NB4 (cell line): ENCODE measurements at regions not wholly inside any gene's neighbourhood (a gene's known extent, or its start where the extent isn't known, plus 50 kb on each side); places are given as distances from the start of the nearest gene placed in this dataset.

Experiments used
- DNase-seq: peaks from one replicate; pipeline ENCODE4 v3.0.0; 2010; ENCODE audit warnings: low read depth
- H3K4me3 ChIP-seq: one replicate; pipeline ENCODE4 v1.5.1; 2011; ENCODE audit warnings: mild to moderate bottlenecking, low read depth, low read length, moderate library complexity
- CTCF ChIP-seq: IDR thresholded peaks from one replicate; pipeline ENCODE4 v1.5.1; 2012; ENCODE audit warnings: low read depth, low read length
- MAX ChIP-seq: IDR thresholded peaks from 2 replicates; pipeline ENCODE4 v1.6.1; 2011; ENCODE audit warnings: low read depth, low read length
- MYC ChIP-seq: IDR thresholded peaks from 2 replicates; pipeline ENCODE4 v1.6.1; 2011; ENCODE audit warnings: low read depth, low read length
- POLR2A ChIP-seq: IDR thresholded peaks from 2 replicates; pipeline ENCODE4 v1.6.1; 2011; ENCODE audit warnings: mild to moderate bottlenecking; ENCODE audit not compliant: insufficient read length; ENCODE audit errors: extremely low read depth

- TF ChIP-seq MAX (no peak), CTCF (no peak), POLR2A (no peak), MYC (no peak)
- H3K4me3 ChIP-seq, result no peak overlapping the region
- no peak for DNase-seq
Observed at GRCh38 chr13:29934531-29935308, 84.3 kb upstream of the UBL3 start.

GRCh38 chr13:29933401-29933800 lies 83.0 kb upstream of the UBL3 start:
- no peak overlapping the region for H3K4me3 ChIP-seq
- no peak for DNase-seq
- TF ChIP-seq CTCF, result no peak
- TF ChIP-seq POLR2A, result no peak
- TF ChIP-seq MAX, result no peak
- no peak for TF ChIP-seq MYC

DNA sequence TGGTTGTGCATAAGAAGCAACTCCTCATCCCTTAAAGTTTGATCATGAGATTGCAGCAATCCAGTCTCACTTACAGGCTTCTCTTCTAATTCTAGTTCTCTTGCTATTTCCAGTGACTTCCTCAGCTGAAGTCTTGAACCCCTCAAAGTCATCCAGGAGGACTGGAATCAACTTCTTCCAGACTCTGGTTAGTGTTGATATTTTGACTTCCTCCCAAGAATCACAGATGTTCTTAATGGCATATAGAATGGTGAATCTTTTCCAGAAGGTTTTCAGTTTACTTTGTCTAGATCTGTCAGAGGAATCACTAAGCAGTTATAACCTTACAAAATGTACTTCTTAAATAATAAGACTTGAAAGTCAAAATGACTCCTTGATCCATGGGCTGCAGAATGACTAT lies 81.3 kb upstream of the UBL3 start:
- H3K4me3 ChIP-seq, result no peak overlapping the region
- no peak for DNase-seq
- no peak for TF ChIP-seq CTCF
- no peak for TF ChIP-seq MAX
- no peak for TF ChIP-seq MYC
- no peak for TF ChIP-seq POLR2A

DNA sequence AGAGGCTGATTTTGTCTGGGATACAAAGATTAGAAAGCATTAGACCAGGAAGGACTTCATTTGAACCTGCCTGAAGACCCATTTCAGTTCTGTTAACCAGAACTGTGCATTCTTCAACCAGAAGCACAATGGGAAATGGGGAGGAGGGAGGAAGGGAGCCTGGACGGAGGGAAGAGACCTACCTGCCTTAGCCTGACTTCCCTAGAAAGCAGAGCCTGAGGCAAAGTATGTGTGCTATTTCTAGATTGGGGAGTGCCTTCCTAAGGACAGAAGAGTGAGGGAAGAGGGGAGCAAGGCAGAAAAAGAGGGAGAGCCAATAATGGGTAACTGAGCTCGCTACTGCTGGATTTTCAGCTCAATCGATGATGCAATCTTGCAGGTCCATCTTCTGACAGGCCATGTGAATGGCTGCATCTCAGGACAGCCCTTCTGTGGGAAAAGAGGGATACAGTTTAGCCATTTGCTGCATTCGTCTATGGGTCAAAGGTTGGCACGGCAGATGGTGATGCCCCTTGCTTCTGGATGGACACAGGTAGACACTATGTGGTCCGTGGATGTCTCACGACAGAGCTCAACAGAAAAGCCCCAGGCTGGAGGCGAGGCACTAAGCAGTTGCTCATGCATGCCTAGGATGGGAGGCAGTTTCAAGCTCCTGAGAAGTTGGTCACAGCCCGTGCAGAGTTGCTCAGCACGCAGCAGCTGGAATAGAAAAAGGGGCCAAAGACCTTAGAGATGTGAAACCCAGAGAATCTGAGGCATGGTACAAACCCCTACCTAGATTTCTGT lies 78.8 kb upstream of the UBL3 start:
- H3K4me3 ChIP-seq, result no peak overlapping the region
- TF ChIP-seq MAX, result no peak
- no peak for TF ChIP-seq CTCF
- no peak for DNase-seq

- DNase-seq, result peak; percentile 27
- H3K4me3 ChIP-seq, result no peak overlapping the region
- TF ChIP-seq MYC (no peak), POLR2A (no peak), MAX (no peak), CTCF (no peak)
Observed at GRCh38 chr13:29926098-29926476, 75.7 kb upstream of the UBL3 start.
